SIG-M5 treated with dmso at 0.1 percent for 504 hours (cell line): ENCODE measurements at regions not wholly inside any gene's neighbourhood (a gene's known extent, or its start where the extent isn't known, plus 50 kb on each side); places are given as distances from the start of the nearest gene placed in this dataset.

ENCODE experiments used
- DNase-seq: peaks from one replicate; lab custom pipeline; 2025; ENCODE audit not compliant: unreplicated experiment; lab: John Stamatoyannopoulos, UW

DNA sequence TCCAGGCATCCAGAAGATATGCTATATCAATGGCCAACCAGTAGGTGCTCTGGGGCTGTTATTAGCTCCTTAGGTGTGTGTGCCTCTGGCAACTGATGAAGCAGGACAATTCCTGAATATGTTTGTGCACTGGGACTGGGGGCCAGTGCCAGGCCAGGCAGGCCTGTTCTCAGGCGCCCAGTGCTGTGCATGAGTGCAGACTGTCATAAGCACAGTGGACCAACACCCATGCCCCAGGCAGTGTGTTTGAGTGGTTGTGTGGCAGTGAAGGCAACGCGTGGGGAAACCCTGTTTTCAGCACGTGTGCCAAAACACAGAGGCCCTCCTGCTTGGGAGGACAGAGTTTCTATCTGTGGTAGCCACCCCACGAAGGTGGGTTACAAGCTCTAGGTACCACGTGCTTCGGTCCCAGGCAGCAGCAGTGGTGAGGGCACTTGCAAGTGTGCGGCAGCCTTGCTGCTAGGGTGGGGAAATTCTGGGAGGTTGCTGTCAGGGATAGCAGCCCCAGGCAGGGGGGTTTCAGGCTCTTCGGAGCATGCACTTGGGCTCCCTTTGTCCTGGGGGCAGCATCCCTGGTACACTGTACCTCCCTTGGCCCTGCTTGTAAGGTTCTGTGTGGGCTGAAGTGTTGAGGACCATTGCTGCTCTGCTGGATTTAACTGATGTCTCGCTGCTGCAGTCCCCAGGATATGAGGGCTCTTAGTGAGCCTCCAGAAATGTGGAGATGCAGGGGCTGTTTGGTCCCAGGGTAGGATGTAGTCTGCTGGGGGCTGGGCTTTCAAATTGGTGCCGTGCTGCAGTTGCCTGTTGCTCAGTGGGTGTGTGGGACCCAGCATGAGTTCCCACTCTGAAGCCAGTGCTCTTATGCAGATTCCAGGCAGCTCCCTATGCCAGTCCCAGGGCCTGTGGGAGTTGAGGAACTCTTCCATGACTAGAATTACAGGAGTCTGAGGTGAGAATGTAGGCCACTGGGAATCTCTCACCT is 280.9 kb downstream of the RPRM start:
- no peak for DNase-seq

- no peak for DNase-seq
Measured at GRCh38 chr2:153196378-153197058, 282.0 kb downstream of the RPRM start.

DNA sequence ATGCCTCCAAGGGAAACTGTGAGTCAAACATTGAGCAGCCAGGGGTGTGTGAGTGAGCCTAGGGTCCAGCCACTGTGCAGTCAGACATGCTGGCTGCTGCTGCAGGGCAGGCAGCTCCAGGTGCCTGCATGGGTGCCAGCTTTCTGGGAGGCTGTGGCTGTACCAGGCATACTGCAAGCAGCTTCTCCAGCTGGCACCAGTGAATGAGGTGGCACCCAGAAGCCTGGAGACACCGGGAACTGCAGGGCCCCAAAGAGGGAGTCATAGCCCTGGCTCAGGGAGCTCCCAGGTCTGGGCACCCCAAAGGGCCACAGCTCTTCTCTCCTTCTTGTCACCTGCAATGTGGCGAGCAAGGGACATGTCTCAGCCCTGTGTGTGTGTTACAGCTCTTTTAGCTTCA is 283.2 kb downstream of the RPRM start:
- no peak for DNase-seq

DNA sequence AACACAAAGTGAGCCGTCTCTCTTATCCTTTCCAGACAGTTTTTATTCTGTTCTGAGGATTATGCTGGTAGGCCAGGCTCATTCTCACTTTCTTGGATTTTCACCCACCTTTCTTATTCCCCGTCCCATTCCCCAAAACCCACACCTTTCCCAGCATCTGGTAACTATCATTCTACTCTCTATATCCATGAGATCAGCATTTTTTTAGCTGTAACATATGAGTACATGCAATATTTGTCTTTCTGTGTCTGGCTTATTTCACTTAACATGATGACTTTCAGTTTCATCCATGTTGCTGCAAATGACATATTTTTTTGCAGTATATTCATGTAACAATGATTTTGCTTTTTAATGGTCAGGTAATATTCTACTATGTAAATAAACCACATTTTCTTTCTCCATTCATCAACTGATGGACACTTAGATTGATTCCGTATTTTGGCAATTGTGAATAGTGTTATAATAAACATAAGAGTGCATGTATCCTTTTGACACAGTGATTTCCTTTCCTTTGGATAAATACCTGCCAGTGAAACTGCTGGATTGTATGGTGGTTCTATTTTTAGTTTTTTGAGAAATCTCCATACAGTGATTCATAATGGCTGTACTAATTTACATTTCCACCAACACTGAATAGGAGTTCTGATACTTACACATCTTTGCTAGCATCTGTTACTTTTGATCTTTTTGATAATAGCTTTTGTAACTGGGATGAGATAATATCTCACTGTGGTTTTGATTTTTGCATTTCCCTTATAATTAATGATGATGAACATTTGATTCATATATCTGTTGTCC is 289.3 kb downstream of the RPRM start:
- DNase-seq, result no peak

- DNase-seq, result no peak
Measured at GRCh38 chr2:153179808-153180207, 298.8 kb downstream of the RPRM start.

DNA sequence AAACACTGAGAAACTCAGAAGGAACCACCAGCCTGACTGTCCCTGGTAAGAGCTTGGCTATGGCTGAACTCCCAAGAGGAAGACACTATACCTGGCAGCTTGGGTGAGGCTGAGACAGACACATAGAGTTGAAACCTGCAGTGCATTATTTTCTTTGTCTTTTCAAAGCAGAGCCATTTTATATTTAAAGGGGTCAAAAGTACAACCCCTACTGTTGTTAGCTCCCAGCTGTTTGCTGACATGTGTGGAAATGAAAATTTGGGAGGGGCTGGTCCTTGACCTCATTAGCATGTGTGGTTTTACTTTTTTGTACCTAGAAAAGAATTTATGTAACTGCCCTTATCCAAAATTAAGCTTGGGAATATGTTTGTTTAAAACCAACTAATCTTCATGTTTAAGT is 309.0 kb downstream of the RPRM start:
- no peak for DNase-seq

DNA sequence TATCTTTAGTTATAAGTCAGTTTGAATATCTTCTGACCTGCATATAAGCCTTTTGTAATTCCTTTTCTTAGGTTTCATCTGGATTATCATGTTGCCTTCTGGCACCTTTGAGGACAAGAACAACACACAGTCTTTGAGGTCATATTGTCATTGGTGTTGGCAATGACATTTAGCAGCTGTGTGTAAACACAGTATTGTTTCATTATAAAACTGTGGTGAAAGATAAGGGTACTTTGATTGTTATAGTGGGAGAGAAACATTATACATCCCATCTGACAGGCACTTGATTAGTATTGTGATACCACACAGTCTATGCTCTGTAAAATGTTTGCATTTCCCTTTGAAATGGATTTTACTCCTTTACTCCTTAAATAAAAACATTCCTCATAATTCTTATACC is 313.5 kb downstream of the RPRM start:
- no peak for DNase-seq

DNA sequence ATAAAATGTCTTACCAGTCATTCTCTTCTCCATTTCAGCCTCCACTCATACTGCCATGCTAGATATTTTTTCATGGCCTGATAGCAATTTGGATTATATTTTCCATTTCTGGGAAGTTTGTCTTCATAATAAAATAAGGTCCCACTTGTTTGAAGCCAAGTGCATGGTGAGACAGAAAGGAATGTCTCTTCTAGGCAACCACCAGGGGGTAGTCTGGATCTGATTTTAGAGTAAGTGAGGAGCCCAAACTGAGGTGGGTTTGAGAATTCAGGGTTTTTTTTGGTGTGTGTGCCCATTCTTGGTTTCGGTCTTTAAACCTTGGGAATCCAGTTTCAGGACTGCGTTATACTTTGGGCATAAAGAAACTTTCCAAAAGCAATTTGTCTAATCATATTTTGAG is 315.5 kb downstream of the RPRM start:
- DNase-seq, result peak; percentile 22

DNA sequence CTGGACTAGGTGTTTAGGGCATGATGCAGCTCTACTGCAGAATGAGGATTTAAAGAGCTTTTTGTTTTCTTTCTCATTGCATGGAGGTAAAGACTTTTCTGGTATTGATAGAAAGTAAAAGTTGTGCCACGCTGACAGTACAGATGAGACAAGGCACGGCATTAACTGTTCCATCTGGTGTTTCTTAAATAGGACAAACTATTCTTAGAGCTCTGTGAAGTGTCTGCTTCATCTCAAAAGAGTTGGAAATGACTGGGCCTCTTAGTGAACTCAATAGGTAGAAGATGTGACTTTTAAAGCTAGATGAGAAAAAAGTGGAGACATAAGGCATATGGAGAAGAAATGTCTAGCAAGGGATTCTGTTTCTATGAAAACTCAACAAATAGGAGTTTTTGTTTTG is 321.8 kb downstream of the RPRM start:
- DNase-seq, result no peak

DNA sequence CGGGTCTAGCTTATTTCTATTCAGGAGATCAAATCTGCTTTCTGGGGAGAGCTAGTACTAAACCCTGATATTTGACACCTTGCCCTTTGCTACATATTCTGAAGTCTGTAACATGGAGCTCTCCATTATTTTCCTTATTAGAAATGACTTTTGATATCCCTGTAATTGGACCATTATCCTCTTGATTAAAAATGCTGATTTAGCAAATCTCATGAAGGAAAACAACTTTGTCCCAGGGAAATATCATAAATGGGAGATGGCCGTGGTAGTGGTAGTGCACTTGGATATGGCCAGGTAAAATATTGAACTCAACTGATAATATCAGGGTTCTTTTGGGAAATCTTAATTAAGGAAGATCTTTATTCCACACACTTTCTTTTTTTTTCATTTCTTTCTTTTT is 326.5 kb downstream of the RPRM start:
- no peak for DNase-seq

- DNase-seq, result no peak
Measured at GRCh38 chr2:153145470-153145978, 333.0 kb downstream of the RPRM start.

GRCh38 chr2:153143540-153143939 is 335.0 kb downstream of the RPRM start:
- no peak for DNase-seq

DNA sequence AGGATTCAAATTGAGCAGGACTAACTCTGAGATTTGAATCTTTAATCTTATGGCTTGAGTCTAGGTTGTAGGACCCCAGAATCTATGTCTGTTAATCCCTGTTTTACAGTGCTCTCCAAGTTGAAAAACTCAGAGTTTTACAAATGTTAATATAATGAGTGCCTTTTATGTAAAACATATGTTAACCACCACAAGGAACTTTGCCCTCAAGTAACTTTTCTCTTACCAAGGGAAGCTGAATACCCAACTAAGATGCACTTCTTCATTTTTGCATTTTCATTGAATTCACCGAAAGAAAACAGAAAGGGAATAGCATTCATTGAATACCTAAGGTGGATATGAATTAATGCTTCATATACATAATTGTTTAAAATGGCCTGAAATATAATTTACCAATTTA is 338.1 kb downstream of the RPRM start:
- DNase-seq, result no peak

DNA sequence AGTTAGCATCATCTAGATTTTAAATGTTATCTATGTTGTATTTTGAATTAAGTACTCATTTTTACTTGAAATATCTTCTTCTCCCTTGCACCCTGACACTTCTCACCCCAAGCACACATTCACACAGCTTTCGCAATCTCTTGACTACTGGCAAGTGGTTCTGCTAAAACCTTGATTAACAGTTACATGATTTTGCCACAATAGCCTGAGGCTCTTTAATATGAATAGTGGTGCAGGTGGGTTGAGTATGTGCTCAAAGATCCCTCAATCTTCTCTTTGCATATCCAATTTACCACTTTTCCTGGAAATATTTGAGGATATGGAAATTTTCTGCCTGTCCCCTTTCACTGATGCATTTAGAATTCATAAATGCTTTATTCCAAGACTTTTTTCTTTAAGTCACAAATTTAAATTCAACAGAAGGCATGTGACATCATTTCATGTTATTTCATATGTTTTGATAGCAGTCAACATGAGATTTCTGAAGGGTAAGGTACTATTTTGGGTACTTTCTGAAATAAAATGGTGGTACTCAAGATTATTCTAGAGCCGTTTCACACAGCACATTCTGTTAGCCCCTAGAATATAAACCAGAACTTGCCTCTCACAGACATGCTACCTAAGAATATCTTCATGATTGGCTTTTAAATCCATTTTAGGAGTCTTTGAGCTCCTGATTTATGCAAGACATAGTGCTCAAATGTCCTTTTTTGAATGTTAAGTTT is 339.7 kb downstream of the RPRM start:
- DNase-seq, result no peak

DNA sequence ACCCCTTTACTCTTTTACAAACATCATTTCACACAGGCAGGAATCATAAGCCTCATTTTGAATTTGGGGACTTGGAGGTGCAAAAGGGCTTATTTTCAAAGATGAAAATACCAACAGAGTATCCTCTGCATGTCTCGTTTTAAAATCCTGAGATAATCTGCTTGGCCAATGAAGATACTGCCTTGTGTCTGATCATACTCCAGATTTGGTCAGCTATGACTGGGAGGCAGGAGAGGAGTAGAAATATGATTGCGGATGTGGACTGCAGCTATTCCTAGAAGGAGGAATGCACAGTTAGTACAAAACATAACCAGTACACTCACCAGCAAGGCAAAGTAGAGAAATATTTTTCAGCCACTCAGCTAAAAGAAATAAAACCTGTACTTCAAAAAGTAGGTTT is 342.3 kb downstream of the RPRM start:
- no peak for DNase-seq

GRCh38 chr2:153134725-153135124 is 343.8 kb downstream of the RPRM start:
- no peak for DNase-seq

DNA sequence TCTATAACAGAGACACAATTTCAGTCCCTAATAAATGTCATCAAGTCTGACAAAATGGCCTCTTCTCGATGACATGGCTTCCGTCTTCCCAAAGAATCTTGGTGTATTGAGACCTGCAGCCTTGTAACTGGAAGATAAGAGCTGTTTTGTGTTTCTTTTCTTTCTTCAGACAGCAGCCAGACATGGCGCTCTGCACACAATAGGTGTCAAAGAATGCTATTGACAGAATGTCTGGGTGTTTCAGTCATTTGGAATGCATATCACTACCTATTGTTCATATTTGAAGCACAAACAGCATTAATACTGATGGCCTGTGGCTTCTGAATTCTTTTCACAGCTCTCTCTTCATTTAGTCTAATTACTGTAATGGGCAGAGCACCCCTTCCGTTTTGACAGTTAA is 344.8 kb downstream of the RPRM start:
- no peak for DNase-seq

GRCh38 chr2:153132418-153132817 is 346.1 kb downstream of the RPRM start:
- DNase-seq, result no peak

DNA sequence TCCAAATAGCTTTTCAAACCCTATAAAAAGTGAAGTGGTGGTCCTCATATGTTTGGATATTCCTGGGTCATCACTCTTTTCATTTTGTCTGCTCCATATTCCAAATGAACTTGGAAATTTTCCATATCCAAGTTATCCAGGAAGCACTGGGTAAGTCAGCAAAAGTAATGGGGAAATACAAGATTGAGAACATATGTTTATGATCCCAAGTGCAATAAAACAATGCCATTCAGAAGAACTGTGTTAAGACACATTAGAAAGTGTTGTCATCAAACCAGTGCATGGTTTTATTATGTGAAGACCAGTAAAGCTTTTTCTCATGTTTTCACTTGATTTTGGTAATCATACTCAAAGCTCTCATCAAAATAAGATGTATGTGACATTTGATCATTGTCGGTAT is 363.4 kb downstream of the RPRM start:
- no peak for DNase-seq

- DNase-seq, result no peak
Measured at GRCh38 chr2:153110486-153110885, 368.1 kb downstream of the RPRM start.

DNA sequence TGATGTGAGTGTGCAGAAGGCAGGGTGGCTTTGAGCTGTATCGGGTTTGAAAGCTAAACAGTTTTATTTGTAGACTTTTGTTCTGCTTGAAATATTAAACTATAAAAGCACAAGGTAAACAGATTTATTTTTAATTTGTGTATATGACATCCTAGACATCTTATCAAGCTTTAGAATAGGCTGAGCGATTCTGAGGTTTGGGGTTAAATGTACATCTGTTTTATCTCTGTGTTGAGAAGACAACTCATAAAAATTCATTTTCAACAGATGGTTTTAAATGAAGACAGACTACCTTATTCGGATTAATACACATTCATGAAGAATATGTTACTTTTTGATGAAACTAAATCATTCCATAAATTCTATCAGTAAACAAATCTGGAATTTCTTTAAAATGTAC is 368.8 kb downstream of the RPRM start:
- DNase-seq, result no peak
